Transverse colon (tissue), 4 donors: ENCODE measurements at regions not wholly inside any gene's neighbourhood (a gene's known extent, or its start where the extent isn't known, plus 50 kb on each side); places are given as distances from the start of the nearest gene placed in this dataset.

ENCODE experiments used
- EP300 ChIP-seq: sonication (generic); formaldehyde crosslinking; IDR thresholded peaks from one replicate; pipeline ENCODE4 v1.6.1; 2017; ENCODE audit warnings: antibody characterized with exemption, low read depth
- POLR2A ChIP-seq: fragments of 450-650 bp; IDR thresholded peaks from one replicate; pipeline ENCODE4 v1.6.1; 2016; ENCODE audit warnings: antibody characterized with exemption, mild to moderate bottlenecking, moderate library complexity
- POLR2AphosphoS5 ChIP-seq, 3 donors: sonication (generic); formaldehyde crosslinking; IDR thresholded peaks; one replicate each; pipeline ENCODE4 v1.6.1; 2016; ENCODE audit warnings: antibody characterized with exemption in 3 of 3
- TF ChIP-seq, protein P1 (sequence below), 5 experiments: fragments of 200-600 bp in 3 of 5; fragments of 450-650 bp in 2 of 5; sonication (generic) in 3 of 5; IDR thresholded peaks; 1 replicate in 2 of 5; 2 replicates in 3 of 5; pipeline ENCODE4 v1.5.1; 2016 to 2017; ENCODE audit warnings: antibody characterized with exemption in 5 of 5, inconsistent platforms in 3 of 5, mild to moderate bottlenecking in 2 of 5, moderate library complexity in 1 of 5

DNA sequence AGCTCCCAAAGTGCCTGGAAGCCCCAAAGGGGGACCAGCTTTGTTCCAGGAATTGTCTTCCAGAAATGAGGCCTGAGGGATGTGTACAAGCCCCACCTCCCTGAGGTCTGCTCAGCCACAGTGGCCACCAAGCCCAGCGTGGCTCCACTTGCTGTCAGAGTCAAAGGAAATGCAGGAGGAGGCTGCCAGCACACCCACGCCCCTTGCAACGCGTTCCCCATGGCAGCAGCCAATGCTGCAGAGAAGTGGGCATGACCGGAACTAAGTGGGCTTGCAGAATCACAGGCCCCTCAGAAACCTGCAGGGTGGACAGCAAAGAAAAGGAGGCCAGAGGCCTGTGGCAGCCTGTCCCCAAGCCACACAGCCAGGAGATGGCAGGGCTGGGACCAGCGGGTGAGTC is 320.8 kb downstream of the FOXL1 start:
- no peak for TF ChIP-seq POLR2AphosphoS5 (IDR thresholded peaks at IDR 0.05)
- TF ChIP-seq, protein P1, sequence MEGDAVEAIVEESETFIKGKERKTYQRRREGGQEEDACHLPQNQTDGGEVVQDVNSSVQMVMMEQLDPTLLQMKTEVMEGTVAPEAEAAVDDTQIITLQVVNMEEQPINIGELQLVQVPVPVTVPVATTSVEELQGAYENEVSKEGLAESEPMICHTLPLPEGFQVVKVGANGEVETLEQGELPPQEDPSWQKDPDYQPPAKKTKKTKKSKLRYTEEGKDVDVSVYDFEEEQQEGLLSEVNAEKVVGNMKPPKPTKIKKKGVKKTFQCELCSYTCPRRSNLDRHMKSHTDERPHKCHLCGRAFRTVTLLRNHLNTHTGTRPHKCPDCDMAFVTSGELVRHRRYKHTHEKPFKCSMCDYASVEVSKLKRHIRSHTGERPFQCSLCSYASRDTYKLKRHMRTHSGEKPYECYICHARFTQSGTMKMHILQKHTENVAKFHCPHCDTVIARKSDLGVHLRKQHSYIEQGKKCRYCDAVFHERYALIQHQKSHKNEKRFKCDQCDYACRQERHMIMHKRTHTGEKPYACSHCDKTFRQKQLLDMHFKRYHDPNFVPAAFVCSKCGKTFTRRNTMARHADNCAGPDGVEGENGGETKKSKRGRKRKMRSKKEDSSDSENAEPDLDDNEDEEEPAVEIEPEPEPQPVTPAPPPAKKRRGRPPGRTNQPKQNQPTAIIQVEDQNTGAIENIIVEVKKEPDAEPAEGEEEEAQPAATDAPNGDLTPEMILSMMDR (IDR thresholded peaks at IDR 0.05): no peak
- no peak for TF ChIP-seq POLR2A
- TF ChIP-seq EP300: no peak
